Epithelial cell of esophagus (primary cell): ENCODE measurements at regions not wholly inside any gene's neighbourhood (a gene's known extent, or its start where the extent isn't known, plus 50 kb on each side); places are given as distances from the start of the nearest gene placed in this dataset.

Source experiments
- DNase-seq: peaks from one replicate; pipeline ENCODE4 v3.0.0; 2010; ENCODE audit warnings: low read depth
- H3K4me3 ChIP-seq: 2 replicates; pipeline ENCODE4 v1.5.1; 2011; ENCODE audit warnings: mild to moderate bottlenecking, low read length, control low read depth
- CTCF ChIP-seq: IDR thresholded peaks from 2 replicates; pipeline ENCODE4 v1.5.1; 2011; ENCODE audit warnings: low read depth, mild to moderate bottlenecking, low read length, control low read depth, inconsistent platforms; ENCODE audit not compliant: insufficient read depth; ENCODE audit errors: missing control alignments

GRCh38 chr3:191065181-191065805 is 133.7 kb upstream of the OSTN start:
- DNase-seq: peak; percentile 75
- TF ChIP-seq CTCF: peak; percentile 5
- no peak overlapping the region for H3K4me3 ChIP-seq

- DNase-seq: peak; percentile 41
- H3K4me3 ChIP-seq: no peak overlapping the region
- TF ChIP-seq CTCF: peak; percentile 44
Measured at GRCh38 chr3:191051037-191051436, 148.0 kb upstream of the OSTN start.

DNA sequence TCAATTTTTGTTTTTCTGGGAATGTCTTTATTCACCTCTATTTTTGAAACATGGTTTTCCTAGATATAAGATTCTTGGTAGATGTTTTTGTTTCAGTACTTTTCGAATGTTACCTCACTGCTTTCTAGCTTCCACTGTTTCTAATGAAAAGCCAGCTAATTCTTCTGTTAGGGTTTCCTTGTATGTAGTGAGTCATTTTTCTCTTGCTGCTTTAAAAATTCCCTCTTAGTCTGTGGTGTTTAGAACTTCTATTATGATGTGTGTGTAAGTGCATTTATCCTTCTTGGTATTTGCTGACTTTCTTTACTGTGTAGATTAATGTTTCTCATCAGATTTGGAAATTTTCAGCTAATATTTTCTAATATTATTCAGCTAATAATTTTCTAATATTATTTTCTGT is 151.1 kb upstream of the OSTN start:
- no peak for TF ChIP-seq CTCF
- H3K4me3 ChIP-seq: no peak overlapping the region
- DNase-seq: no peak

GRCh38 chr3:191030929-191031328 is 168.1 kb upstream of the OSTN start:
- no peak for TF ChIP-seq CTCF
- no peak for DNase-seq

DNA sequence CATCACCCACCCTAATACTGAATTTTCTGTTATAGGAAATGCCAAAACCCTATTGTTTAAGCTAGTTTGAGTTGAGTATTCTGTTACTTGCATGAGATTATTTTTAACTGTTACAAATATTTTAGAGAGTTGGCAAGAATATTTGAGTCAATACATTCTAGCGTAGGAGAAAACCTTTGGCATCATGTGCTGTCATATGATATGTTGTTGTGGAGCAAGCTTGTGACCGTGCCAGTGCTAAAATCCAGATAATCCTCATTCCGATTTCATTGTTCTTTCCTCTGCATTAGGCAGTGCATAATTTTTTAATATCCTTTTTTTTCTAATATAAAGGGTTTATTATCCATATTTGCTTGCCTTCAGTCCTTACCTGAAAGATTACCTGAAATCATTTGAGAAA is 168.0 kb upstream of the GMNC start:
- no peak for TF ChIP-seq CTCF
- peak; percentile 12 for DNase-seq
- no peak overlapping the region for H3K4me3 ChIP-seq

More at GRCh38 chr3:191030929-191031328, 168.1 kb upstream of the OSTN start:
- H3K4me3 ChIP-seq: no peak overlapping the region

- no peak for TF ChIP-seq CTCF
- DNase-seq: no peak
- H3K4me3 ChIP-seq: no peak overlapping the region
Measured at GRCh38 chr3:191026746-191027145, 164.3 kb upstream of the GMNC start.

GRCh38 chr3:191020730-191021396 is 158.4 kb upstream of the GMNC start:
- no peak overlapping the region for H3K4me3 ChIP-seq
- no peak for DNase-seq
- no peak for TF ChIP-seq CTCF
